BLaER1 (cell line): ENCODE measurements at regions not wholly inside any gene's neighbourhood (a gene's known extent, or its start where the extent isn't known, plus 50 kb on each side); places are given as distances from the start of the nearest gene placed in this dataset.

Experiments
- H3K27ac ChIP-seq: shearing (Covaris generic); formaldehyde crosslinking; 2 replicates; pipeline ENCODE4 v1.8.1; 2022
- H3K27me3 ChIP-seq: shearing (Covaris generic); formaldehyde crosslinking; 2 replicates; pipeline ENCODE4 v1.8.1; 2022
- H3K36me3 ChIP-seq: shearing (Covaris generic); formaldehyde crosslinking; 2 replicates; pipeline ENCODE4 v1.8.1; 2022
- H3K4me1 ChIP-seq: shearing (Covaris generic); formaldehyde crosslinking; 2 replicates; pipeline ENCODE4 v1.8.1; 2022
- H3K4me2 ChIP-seq: shearing (Covaris generic); formaldehyde crosslinking; 2 replicates; pipeline ENCODE4 v1.8.1; 2022
- H3K4me3 ChIP-seq: shearing (Covaris generic); formaldehyde crosslinking; 2 replicates; pipeline ENCODE4 v1.8.1; 2022
- H3K9ac ChIP-seq: shearing (Covaris generic); formaldehyde crosslinking; 2 replicates; pipeline ENCODE4 v1.8.1; 2022
- H3K9me3 ChIP-seq: shearing (Covaris generic); formaldehyde crosslinking; 2 replicates; pipeline ENCODE4 v1.8.1; 2022
- H4K20me1 ChIP-seq: shearing (Covaris generic); formaldehyde crosslinking; 2 replicates; pipeline ENCODE4 v1.8.1; 2022
- Cebpa-rat ChIP-seq: shearing (Covaris generic); IDR thresholded peaks from 2 replicates; pipeline ENCODE4 v1.8.1; 2022

- H3K9ac ChIP-seq, result no peak overlapping the region
- no peaks in the 10 kb centered on the region for H3K36me3 ChIP-seq
- no peaks in the 10 kb centered on the region for H3K27me3 ChIP-seq
- no peaks in the 10 kb centered on the region for H3K4me1 ChIP-seq
- TF ChIP-seq Cebpa-rat, result no peak
- no peaks in the 10 kb centered on the region for H4K20me1 ChIP-seq
- no peaks in the 10 kb centered on the region for H3K9me3 ChIP-seq
- no peak overlapping the region for H3K27ac ChIP-seq
- H3K4me3 ChIP-seq, result no peak overlapping the region
- H3K4me2 ChIP-seq, result no peak overlapping the region
These were observed 389.8 kb upstream of the RARB start for GRCh38 chr3:25038271-25038670.

DNA sequence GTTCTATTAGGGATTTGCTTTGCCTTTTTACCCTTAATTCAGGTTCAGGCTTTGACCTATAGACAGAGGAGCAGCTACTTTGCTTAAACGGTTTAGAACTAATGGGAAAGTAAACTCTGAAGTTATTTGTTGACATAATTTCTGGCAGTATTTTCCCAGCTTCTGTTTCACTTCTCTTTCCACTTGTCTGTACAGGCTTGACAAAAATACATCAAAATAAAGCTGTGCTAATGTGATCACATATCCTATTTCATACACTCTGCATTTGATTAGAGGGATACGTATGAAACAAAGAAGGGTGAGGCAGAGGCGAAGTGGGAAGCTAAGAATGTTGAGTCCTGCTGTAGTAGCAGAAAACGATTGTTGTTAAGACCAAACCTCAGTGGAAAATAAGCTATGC is 389.1 kb upstream of the RARB start:
- no peak overlapping the region for H3K4me2 ChIP-seq

DNA sequence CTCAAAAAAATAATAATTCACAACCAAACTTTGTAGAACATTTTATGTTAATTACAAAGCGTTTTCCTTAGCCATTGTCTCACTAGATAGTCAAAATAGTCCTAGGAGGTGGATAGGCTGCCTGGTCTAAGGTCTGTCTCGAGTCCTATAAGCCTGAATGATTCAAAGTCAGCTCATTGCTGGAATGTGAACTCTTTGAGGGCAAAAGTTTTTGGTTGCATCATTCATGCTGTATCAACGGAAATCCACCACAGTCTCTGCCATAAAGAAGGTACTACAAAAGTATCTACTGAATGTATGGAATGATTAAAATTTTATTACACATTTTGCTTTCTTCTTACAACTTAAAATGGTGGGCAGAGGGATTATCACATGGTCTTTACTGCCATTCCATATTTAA is 387.3 kb upstream of the RARB start:
- H3K27me3 ChIP-seq, result no peaks in the 10 kb centered on the region
- TF ChIP-seq Cebpa-rat, result no peak

More for the DNA sequence above, 389.1 kb upstream of the RARB start:
- Histone ChIP-seq H3K4me3 (no peak overlapping the region), H3K27ac (no peak overlapping the region), H3K27me3 (no peaks in the 10 kb centered on the region), H3K9me3 (no peaks in the 10 kb centered on the region), H3K4me1 (peaks cover under 1% of the 10 kb centered on the region; the same call in 1 of the 2 replicates), H3K9ac (no peak overlapping the region), H3K36me3 (no peaks in the 10 kb centered on the region), H4K20me1 (no peaks in the 10 kb centered on the region)
- no peak for TF ChIP-seq Cebpa-rat

DNA sequence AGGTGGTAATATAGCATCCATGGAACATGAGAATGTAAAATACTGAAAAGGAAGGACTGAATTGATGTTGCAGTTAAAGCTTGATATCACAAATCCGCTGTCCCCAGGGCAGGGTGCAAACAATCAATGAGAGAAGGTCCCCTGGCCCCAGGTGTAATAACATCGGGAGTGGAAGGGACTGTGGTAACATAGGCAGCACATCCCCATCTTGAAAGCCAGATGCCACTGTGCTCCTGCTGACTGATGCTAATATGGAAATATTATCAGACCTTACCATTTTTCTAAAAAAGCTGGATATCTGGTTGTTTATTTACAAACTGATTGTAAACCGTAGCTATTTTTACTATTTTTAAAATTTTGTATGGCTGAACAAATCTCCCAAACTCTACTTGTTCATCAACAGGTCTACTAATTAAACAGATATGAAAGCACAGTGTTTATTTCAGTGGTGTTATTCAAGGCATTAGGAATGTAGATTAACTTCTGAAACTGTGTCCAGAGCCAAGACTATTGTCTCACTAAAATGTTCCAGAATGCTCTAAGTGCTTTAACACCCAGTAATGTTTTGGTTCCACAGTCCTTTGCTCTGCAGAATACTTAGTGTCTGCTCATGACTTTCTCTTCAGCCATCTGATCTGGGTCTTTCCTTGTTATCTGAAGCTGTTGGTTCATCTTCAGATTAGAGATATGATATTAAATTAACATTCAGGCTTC is 386.0 kb upstream of the RARB start:
- no peak overlapping the region for H3K4me2 ChIP-seq
- no peaks in the 10 kb centered on the region for H4K20me1 ChIP-seq
- no peak for TF ChIP-seq Cebpa-rat
- H3K9me3 ChIP-seq, result no peaks in the 10 kb centered on the region
- H3K4me3 ChIP-seq, result no peak overlapping the region
- H3K36me3 ChIP-seq, result no peaks in the 10 kb centered on the region
- H3K27me3 ChIP-seq, result no peaks in the 10 kb centered on the region
- H3K4me1 ChIP-seq, result peaks cover 9% of the 10 kb centered on the region
- no peak overlapping the region for H3K27ac ChIP-seq
- H3K9ac ChIP-seq, result no peak overlapping the region

More for the DNA sequence above, 387.3 kb upstream of the RARB start:
- H4K20me1 ChIP-seq, result no peaks in the 10 kb centered on the region
- H3K4me3 ChIP-seq, result no peak overlapping the region
- H3K9me3 ChIP-seq, result no peaks in the 10 kb centered on the region
- H3K27ac ChIP-seq, result no peak overlapping the region
- H3K4me2 ChIP-seq, result no peak overlapping the region
- no peaks in the 10 kb centered on the region for H3K36me3 ChIP-seq
- peaks cover 9% of the 10 kb centered on the region for H3K4me1 ChIP-seq
- H3K9ac ChIP-seq, result no peak overlapping the region

- TF ChIP-seq Cebpa-rat, result no peak
- H3K9ac ChIP-seq, result no peak overlapping the region
- no peaks in the 10 kb centered on the region for H3K36me3 ChIP-seq
- no peak overlapping the region for H3K4me3 ChIP-seq
- no peak overlapping the region for H3K27ac ChIP-seq
- H3K4me1 ChIP-seq, result peaks cover 9% of the 10 kb centered on the region
- no peak overlapping the region for H3K4me2 ChIP-seq
- H3K9me3 ChIP-seq, result no peaks in the 10 kb centered on the region; the same call in 1 of the 2 replicates
- H4K20me1 ChIP-seq, result no peaks in the 10 kb centered on the region
- no peaks in the 10 kb centered on the region for H3K27me3 ChIP-seq
These were observed 384.9 kb upstream of the RARB start for GRCh38 chr3:25043177-25043576.

- Histone ChIP-seq H3K9me3 (no peaks in the 10 kb centered on the region; the same call in 1 of the 2 replicates), H4K20me1 (no peaks in the 10 kb centered on the region), H3K9ac (no peak overlapping the region), H3K4me2 (no peak overlapping the region), H3K27me3 (no peaks in the 10 kb centered on the region), H3K27ac (no peak overlapping the region), H3K4me3 (no peak overlapping the region), H3K36me3 (no peaks in the 10 kb centered on the region), H3K4me1 (peaks cover 9% of the 10 kb centered on the region)
- no peak for TF ChIP-seq Cebpa-rat
These were observed 384.3 kb upstream of the RARB start for GRCh38 chr3:25043749-25044148.

DNA sequence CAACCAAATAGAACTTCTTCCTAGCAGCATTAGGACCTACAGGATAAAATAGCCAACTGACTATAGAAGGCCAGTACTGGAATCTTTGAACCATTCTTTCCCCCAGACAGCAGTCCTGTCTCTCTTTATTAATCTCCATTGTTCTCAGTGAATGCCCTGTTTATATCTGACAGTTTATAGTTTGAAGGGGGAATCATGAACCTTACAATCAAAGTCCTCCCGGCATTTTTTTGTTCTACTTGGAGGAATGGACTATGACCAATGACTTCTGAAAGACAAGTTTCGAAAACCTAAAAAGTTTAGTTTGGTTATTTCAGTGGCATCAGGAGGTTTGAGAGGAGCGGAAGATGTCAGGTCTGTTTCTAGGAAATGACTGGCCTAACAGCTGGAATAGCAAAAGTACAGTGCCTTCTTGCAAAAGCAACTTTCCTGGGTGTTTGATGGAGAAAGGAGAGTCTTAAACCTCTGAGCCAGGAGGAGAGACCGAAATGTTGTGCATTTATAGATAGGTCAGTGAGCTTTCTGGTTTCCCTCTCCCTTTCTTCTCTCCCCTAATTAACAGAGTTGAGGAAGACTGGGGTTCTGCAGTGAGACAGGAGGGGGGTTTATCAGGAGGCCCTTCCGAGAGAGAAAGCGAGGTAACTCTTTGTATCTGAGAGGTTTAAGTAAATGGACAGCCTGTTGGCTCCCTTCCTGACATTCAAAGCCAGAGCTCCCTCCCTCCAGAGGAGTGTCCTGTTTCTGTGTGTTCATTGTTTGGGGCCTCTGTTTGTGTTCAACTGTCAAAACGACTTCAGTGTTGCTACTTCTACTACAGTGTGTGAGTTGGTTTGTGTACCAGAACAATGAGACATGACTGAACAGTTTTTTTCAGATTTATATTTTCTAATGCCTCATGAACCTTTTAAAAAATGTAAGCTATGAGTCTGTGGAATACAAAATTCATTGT is 383.0 kb upstream of the RARB start:
- H3K27me3 ChIP-seq, result no peaks in the 10 kb centered on the region
- no peak overlapping the region for H3K9ac ChIP-seq
- H3K4me2 ChIP-seq, result no peak overlapping the region
- H3K9me3 ChIP-seq, result no peaks in the 10 kb centered on the region; the same call in 1 of the 2 replicates
- no peak overlapping the region for H3K27ac ChIP-seq
- TF ChIP-seq Cebpa-rat, result no peak
- no peaks in the 10 kb centered on the region for H3K36me3 ChIP-seq
- no peak overlapping the region for H3K4me3 ChIP-seq
- H3K4me1 ChIP-seq, result peaks cover 9% of the 10 kb centered on the region
- H4K20me1 ChIP-seq, result no peaks in the 10 kb centered on the region

DNA sequence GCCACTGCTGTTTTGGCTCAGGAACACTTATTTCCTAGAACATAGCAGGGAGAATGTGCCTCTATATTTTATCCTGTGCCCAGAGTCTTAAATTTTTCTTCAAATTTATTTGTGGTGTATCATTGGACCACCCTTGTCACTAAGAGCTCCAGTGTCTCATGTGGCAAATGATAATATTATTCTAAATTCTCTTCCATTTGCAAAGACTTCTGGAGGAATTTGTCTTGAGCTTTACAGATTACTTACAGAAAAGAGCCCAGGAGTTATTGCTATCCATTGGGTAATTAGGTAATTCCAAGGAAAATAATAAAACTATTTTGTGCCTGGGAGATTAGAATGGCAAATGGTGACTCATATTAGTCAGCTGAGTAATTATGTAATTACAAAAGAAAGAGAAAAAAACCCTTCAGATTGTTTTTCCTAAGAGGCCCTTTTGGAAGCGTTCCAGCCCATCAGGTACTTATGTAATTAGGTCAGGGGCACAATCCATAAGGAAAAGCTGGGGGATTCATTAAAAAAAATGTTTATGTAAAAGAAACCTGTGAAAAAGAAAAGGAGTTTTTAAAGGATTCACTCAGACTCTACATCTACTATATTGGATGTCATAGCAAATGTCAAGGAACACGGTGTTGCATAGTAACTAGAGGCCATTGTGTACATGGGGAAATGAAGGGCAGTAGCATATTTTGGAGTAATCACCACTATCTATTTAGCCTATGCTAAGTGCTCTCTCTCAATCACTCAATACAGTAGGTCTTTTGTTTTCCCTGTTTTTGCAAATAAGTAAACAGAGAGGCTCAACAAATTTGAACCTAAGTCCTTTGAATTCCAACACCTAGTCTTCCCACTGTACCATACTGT is 380.9 kb upstream of the RARB start:
- Histone ChIP-seq H3K4me2 (no peak overlapping the region), H3K27me3 (no peaks in the 10 kb centered on the region), H3K9ac (no peak overlapping the region), H3K27ac (no peak overlapping the region), H3K36me3 (no peaks in the 10 kb centered on the region), H3K4me3 (no peak overlapping the region), H4K20me1 (no peaks in the 10 kb centered on the region), H3K4me1 (peaks cover 9% of the 10 kb centered on the region), H3K9me3 (no peaks in the 10 kb centered on the region; the same call in 1 of the 2 replicates)
- no peak for TF ChIP-seq Cebpa-rat

- H3K4me1 ChIP-seq, result peaks cover 4% of the 10 kb centered on the region
- no peaks in the 10 kb centered on the region; the same call in 1 of the 2 replicates for H3K9me3 ChIP-seq
- no peaks in the 10 kb centered on the region for H4K20me1 ChIP-seq
- H3K27ac ChIP-seq, result no peak overlapping the region
- no peak overlapping the region for H3K4me2 ChIP-seq
- no peak overlapping the region for H3K9ac ChIP-seq
- H3K4me3 ChIP-seq, result no peak overlapping the region
- no peaks in the 10 kb centered on the region for H3K27me3 ChIP-seq
- no peaks in the 10 kb centered on the region for H3K36me3 ChIP-seq
- no peak for TF ChIP-seq Cebpa-rat
These were observed 378.8 kb upstream of the RARB start for GRCh38 chr3:25049304-25049703.
